GM19397 (cell line): ENCODE measurements at regions not wholly inside any gene's neighbourhood (a gene's known extent, or its start where the extent isn't known, plus 50 kb on each side); places are given as distances from the start of the nearest gene placed in this dataset.

Experiments used
- ATAC-seq: cut with Tn5 transposase; IDR thresholded peaks from one replicate; pipeline ENCODE4 v1.9.1; 2021; ENCODE audit warnings: mild to moderate bottlenecking, moderate library complexity; ENCODE audit not compliant: unreplicated experiment

DNA sequence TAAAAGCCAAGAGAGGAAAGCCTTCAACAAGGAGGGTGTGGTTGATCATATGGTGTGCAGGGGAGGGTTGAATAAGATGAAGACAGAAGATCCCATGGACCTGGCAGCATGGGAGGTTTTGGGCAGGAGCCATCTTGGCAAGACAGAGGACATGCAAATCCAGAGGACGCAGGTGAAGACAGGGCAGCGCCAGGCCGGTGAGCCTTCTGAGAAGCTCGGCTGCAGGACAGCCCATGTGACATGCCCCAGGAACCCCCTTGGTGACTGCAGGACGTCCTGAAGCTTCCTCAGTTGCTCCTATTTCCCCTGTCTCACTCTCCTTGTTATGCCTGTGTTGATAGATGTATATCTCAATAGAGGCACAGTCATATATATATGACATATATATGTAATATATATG is 159.4 kb downstream of the GADD45G start:
- no peak for ATAC-seq

GRCh38 chr9:89765211-89765946 is 160.6 kb downstream of the GADD45G start:
- no peak for ATAC-seq

DNA sequence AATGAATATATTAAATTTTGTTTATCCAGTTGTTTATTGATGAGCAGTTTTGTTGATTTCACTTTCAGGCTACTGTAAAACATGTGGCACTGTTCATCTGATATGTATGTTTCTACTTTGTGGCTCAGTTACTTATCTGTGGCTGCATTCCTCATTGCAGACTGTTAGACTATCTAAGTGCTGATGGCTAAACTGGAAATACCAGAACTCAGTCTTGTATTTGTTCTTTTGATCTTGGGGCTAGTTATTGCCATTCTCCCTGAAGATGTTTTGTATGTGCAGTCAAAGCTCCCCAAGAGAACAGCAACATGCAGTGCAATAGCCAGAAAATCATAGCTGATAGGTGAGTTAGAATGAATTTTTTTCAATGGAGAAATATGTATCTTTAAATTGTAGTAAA is 162.2 kb downstream of the GADD45G start:
- no peak for ATAC-seq

DNA sequence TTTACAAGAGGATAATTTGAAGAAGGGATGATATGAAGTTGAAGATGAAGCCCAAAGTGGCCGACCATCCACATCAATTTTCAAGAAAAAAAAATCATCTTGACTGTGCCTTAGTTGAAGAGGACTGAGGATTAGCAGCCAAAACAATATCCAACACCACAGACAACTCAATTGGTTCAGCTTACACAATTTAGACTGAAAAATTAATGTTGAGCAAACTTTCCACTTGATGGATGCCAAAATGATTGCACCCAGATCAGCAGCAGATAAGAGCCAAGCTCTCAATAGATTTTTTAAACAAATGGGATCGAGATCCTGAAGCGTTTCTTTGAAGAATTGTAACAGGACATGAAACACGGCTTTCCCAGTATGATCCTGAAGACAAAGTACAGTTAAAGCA is 163.2 kb downstream of the GADD45G start:
- ATAC-seq: no peak

- no peak for ATAC-seq
Measured at GRCh38 chr9:89768650-89769071, 163.8 kb downstream of the GADD45G start.

- ATAC-seq: no peak
Measured at GRCh38 chr9:89770531-89771174, 165.8 kb downstream of the GADD45G start.

GRCh38 chr9:89771205-89771604 is 166.4 kb downstream of the GADD45G start:
- no peak for ATAC-seq

GRCh38 chr9:89773170-89773569 is 168.4 kb downstream of the GADD45G start:
- no peak for ATAC-seq

GRCh38 chr9:89774858-89775370 is 170.1 kb downstream of the GADD45G start:
- ATAC-seq: no peak

- ATAC-seq: no peak
Measured at GRCh38 chr9:89775641-89776040, 170.8 kb downstream of the GADD45G start.

- no peak for ATAC-seq
Measured at GRCh38 chr9:89776795-89777525, 172.1 kb downstream of the GADD45G start.

DNA sequence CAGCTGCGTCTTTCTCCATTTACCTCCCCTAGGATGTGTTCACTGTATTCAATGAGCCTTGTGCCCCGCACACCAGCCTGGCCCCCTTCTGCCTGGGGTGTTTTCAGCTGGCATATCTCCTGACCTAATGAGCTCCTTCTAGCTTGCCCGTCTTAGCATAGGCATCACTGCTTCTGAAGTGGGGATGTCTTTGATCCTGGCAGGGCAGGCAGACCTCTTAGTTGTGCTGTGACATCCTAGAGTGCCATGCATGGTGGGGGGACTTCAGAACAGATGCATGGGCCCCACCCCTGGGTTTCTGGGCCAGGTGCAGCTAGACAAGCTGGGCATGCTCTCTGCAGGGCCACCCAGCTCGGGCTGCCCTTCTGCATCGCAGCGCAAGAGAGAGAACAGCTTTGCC is 172.7 kb downstream of the GADD45G start:
- no peak for ATAC-seq

DNA sequence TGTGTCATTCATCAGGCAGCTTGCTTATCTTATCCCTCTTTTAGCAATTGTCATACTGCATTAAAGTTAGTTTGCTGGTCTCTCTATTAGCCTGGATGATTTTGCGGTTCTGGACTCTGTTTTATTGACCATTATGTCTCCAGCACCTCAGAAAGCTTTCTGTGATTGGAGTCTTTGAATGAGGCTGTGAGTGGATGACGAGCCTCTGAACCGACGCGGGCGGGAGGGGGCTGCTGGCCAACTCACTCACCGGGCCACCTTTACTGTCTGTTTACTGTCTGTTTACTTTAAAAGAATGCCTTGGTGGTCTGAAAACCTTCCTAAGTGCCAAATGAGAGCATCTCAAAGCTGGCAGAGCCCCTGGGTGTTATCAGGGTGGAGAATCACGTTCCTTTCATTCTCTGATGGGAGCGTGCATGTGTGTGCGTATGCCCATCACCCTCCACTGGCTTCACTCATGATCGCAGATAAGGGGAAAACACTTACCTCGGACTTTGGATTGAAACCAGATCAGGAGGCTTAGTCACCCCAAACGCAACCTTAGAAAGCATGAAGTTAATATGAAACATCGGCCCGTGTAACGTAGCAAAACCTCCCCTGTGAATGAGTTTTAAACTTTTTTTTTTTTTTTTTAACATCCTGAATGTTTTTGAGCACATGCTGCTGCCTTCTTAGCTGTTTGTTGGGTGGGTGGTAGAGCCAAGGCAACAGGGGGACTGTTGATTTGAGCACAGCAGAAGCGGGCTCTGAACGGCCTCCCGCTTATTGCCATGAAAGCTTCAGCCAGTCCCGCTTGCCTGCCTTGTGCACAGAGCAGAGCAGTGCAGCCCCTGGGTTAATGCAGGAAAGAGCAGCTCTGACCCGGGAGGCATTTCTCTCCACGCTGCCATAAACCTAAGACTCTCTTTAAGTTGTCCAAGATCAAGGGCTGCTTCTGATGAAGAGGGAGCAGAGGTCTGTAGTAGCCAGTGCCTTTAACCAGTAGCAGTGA is 173.6 kb downstream of the GADD45G start:
- no peak for ATAC-seq

- no peak for ATAC-seq
Measured at GRCh38 chr9:89779405-89780203, 174.8 kb downstream of the GADD45G start.

GRCh38 chr9:89780959-89781358 is 176.1 kb downstream of the GADD45G start:
- no peak for ATAC-seq

- peak; percentile 72 for ATAC-seq
Measured at GRCh38 chr9:89781838-89782540, 177.2 kb downstream of the GADD45G start.

DNA sequence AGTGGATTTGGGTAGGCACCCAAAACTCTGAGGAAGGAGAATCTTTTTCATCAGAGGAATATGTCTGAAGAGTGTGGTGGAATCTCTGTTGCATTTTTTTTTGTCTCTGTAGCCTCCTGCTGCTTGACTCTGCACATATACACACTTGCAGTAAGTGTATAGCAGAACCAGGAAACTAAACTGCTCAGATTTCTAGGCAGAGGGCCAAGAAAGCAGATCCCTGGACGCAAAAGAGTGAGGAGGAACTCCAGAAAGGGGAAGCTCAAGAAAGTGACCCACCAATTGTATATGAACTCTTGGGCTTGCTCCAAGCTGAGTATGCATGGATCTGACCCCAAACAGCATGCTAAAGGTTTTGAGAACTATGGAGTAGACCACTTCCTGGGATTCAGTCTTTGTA is 181.8 kb downstream of the GADD45G start:
- ATAC-seq: no peak

DNA sequence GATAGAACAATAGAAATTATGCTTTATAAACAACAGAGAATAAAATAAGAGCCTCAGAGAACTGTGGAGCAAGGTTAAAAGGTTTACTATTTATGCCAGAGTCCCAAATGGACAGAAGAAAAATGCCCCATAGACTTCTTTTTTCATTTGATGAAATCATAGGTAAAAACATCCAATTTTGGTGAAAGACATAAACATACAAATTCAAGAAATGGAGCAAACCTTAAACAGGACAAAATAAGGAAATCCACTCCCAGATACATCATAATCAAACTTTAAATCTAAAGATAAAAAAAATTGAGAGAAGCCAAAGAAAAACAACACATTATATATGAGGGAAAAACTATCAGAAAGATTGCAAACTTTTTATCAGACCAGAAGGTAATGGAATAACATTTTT is 182.8 kb downstream of the GADD45G start:
- no peak for ATAC-seq

- no peak for ATAC-seq
Measured at GRCh38 chr9:89788434-89788833, 183.6 kb downstream of the GADD45G start.
